ENCODE measurements at regions not wholly inside any gene's neighbourhood (a gene's known extent, or its start where the extent isn't known, plus 50 kb on each side); places are given as distances from the start of the nearest gene placed in this dataset.

- no peak for DNase-seq
Observed at GRCh38 chr1:239436286-239436685, 49.9 kb downstream of the CHRM3 start.

- no peak for DNase-seq
Observed at GRCh38 chr1:239437822-239438221, 51.5 kb downstream of the CHRM3 start.

- no peak for DNase-seq
Observed at GRCh38 chr1:239438891-239439290, 52.5 kb downstream of the CHRM3 start.

GRCh38 chr1:239443361-239443760, 57.0 kb downstream of the CHRM3 start:
- no peak for DNase-seq

- no peak for DNase-seq
Observed at GRCh38 chr1:239446611-239447010, 60.2 kb downstream of the CHRM3 start.

GRCh38 chr1:239448911-239449310, 62.5 kb downstream of the CHRM3 start:
- DNase-seq, result no peak

GRCh38 chr1:239455743-239456142, 69.4 kb downstream of the CHRM3 start:
- no peak for DNase-seq

- no peak for DNase-seq
Observed at GRCh38 chr1:239456788-239457187, 70.4 kb downstream of the CHRM3 start.

GRCh38 chr1:239457491-239458143, 71.2 kb downstream of the CHRM3 start:
- no peak for DNase-seq

- DNase-seq, result no peak
Observed at GRCh38 chr1:239458144-239458500, 71.8 kb downstream of the CHRM3 start.

GRCh38 chr1:239467730-239468129, 81.4 kb downstream of the CHRM3 start:
- DNase-seq, result no peak

GRCh38 chr1:239478069-239478468, 91.7 kb downstream of the CHRM3 start:
- DNase-seq, result no peak

- DNase-seq, result no peak
Observed at GRCh38 chr1:239483391-239483790, 97.0 kb downstream of the CHRM3 start.

GRCh38 chr1:239493811-239494414, 107.5 kb downstream of the CHRM3 start:
- DNase-seq, result no peak

- DNase-seq, result no peak
Observed at GRCh38 chr1:239505094-239505493, 118.7 kb downstream of the CHRM3 start.

- no peak for DNase-seq
Observed at GRCh38 chr1:239507826-239508225, 121.5 kb downstream of the CHRM3 start.

- DNase-seq, result no peak
Observed at GRCh38 chr1:239511875-239512274, 125.5 kb downstream of the CHRM3 start.

GRCh38 chr1:239516579-239516978, 130.2 kb downstream of the CHRM3 start:
- DNase-seq, result no peak

- no peak for DNase-seq
Observed at GRCh38 chr1:239526391-239526790, 140.0 kb downstream of the CHRM3 start.

GRCh38 chr1:239527051-239527693, 140.8 kb downstream of the CHRM3 start:
- no peak for DNase-seq

- DNase-seq, result no peak
Observed at GRCh38 chr1:239536165-239536849, 149.9 kb downstream of the CHRM3 start.

GRCh38 chr1:239537795-239538194, 151.4 kb downstream of the CHRM3 start:
- no peak for DNase-seq

GRCh38 chr1:239538239-239538988, 152.0 kb downstream of the CHRM3 start:
- DNase-seq, result no peak

Measured in NCI-H524 (cell line).